Ishikawa (cell line): ENCODE measurements at regions not wholly inside any gene's neighbourhood (a gene's known extent, or its start where the extent isn't known, plus 50 kb on each side); places are given as distances from the start of the nearest gene placed in this dataset.

ENCODE experiments used
- CEBPB ChIP-seq: IDR thresholded peaks from 2 replicates; pipeline ENCODE4 v1.6.1; 2012
- CREB1 ChIP-seq: IDR thresholded peaks from 2 replicates; pipeline ENCODE4 v1.6.1; 2012; ENCODE audit warnings: low read depth
- EGR1 ChIP-seq: IDR thresholded peaks from 2 replicates; pipeline ENCODE4 v1.6.1; 2012
- EP300 ChIP-seq: IDR thresholded peaks from 2 replicates; pipeline ENCODE4 v1.6.1; 2012; ENCODE audit warnings: borderline replicate concordance
- FOXM1 ChIP-seq: IDR thresholded peaks from 2 replicates; pipeline ENCODE4 v1.6.1; 2012; ENCODE audit warnings: low read depth, borderline replicate concordance
- MAX ChIP-seq: IDR thresholded peaks from 2 replicates; pipeline ENCODE4 v1.6.1; 2012
- NFIC ChIP-seq: IDR thresholded peaks from 2 replicates; pipeline ENCODE4 v1.6.1; 2012
- RAD21 ChIP-seq: IDR thresholded peaks from 2 replicates; pipeline ENCODE4 v1.6.1; 2012; ENCODE audit warnings: low read depth
- REST ChIP-seq: IDR thresholded peaks from 2 replicates; pipeline ENCODE4 v1.6.1; 2012; ENCODE audit warnings: low read depth, mild to moderate bottlenecking
- TAF1 ChIP-seq: IDR thresholded peaks from 2 replicates; pipeline ENCODE4 v1.6.1; 2012; ENCODE audit warnings: low read depth, mild to moderate bottlenecking
- TCF12 ChIP-seq: IDR thresholded peaks from 2 replicates; pipeline ENCODE4 v1.6.1; 2012; ENCODE audit warnings: low read depth
- TEAD4 ChIP-seq: IDR thresholded peaks from 2 replicates; pipeline ENCODE4 v1.6.1; 2012
- USF1 ChIP-seq: IDR thresholded peaks from 2 replicates; pipeline ENCODE4 v1.6.1; 2012
- YY1 ChIP-seq: IDR thresholded peaks from 2 replicates; pipeline ENCODE4 v1.6.1; 2012; ENCODE audit warnings: low read depth
- ZBTB7A ChIP-seq: IDR thresholded peaks from 2 replicates; pipeline ENCODE4 v1.6.1; 2012; ENCODE audit warnings: low read depth

GRCh38 chr5:67379753-67380152 lies 183.2 kb upstream of the CD180 start:
- TF ChIP-seq CEBPB (no peak), USF1 (no peak), RAD21 (no peak), FOXM1 (no peak), ZBTB7A (no peak), EGR1 (no peak), TCF12 (no peak), TEAD4 (no peak), EP300 (no peak), CREB1 (no peak), YY1 (no peak)

GRCh38 chr5:67378256-67378655 lies 181.7 kb upstream of the CD180 start:
- TF ChIP-seq TEAD4 (no peak), EP300 (no peak), RAD21 (no peak), NFIC (no peak), CEBPB (no peak)

- TF ChIP-seq FOXM1 (no peak), TAF1 (no peak), ZBTB7A (no peak), USF1 (no peak), REST (no peak), EGR1 (no peak), TEAD4 (no peak), CEBPB (no peak), CREB1 (no peak), NFIC (no peak), EP300 (no peak), MAX (no peak), TCF12 (no peak), YY1 (no peak), RAD21 (no peak)
Observed at GRCh38 chr5:67377631-67378030, 181.0 kb upstream of the CD180 start.

GRCh38 chr5:67375606-67376005 lies 179.0 kb upstream of the CD180 start:
- TF ChIP-seq USF1 = no peak
- TF ChIP-seq RAD21 = no peak
- no peak for TF ChIP-seq REST
- TF ChIP-seq TAF1 = no peak
- TF ChIP-seq YY1 = no peak
- TF ChIP-seq FOXM1 = no peak
- TF ChIP-seq ZBTB7A = no peak
- no peak for TF ChIP-seq EP300
- TF ChIP-seq EGR1 = no peak
- TF ChIP-seq CEBPB = no peak
- no peak for TF ChIP-seq CREB1
- TF ChIP-seq TCF12 = no peak
- no peak for TF ChIP-seq TEAD4
- no peak for TF ChIP-seq NFIC
- no peak for TF ChIP-seq MAX

GRCh38 chr5:67374378-67374777 lies 177.8 kb upstream of the CD180 start:
- no peak for TF ChIP-seq RAD21
- TF ChIP-seq ZBTB7A = no peak
- no peak for TF ChIP-seq TAF1
- TF ChIP-seq CREB1 = no peak
- no peak for TF ChIP-seq EP300
- TF ChIP-seq CEBPB = no peak
- no peak for TF ChIP-seq EGR1
- no peak for TF ChIP-seq YY1
- no peak for TF ChIP-seq TEAD4
